Immature natural killer cell (primary cell): ENCODE measurements at regions not wholly inside any gene's neighbourhood (a gene's known extent, or its start where the extent isn't known, plus 50 kb on each side); places are given as distances from the start of the nearest gene placed in this dataset.

Source experiments
- DNase-seq, 3 donors: peaks; one replicate each; pipeline ENCODE4 v3.0.0; 2022; ENCODE audit warnings: mixed read lengths in 1 of 3
- H3K27ac Mint-ChIP-seq, 6 donors: one replicate each; pipeline ENCODE4 v1.8.0; 2020; ENCODE audit warnings: mixed read lengths in 6 of 6, mild to moderate bottlenecking in 5 of 6, inconsistent platforms in 4 of 6, moderate library complexity in 3 of 6
- H3K27me3 Mint-ChIP-seq, 3 donors: one replicate each; pipeline ENCODE4 v1.8.0; 2020 to 2021; ENCODE audit warnings: low read depth in 3 of 3, mild to moderate bottlenecking in 3 of 3, mixed read lengths in 3 of 3, moderate library complexity in 3 of 3, inconsistent platforms in 1 of 3
- H3K36me3 Mint-ChIP-seq, 3 donors: one replicate each; pipeline ENCODE4 v1.8.0; 2020; ENCODE audit warnings: mixed read lengths in 3 of 3, inconsistent platforms in 2 of 3, mild to moderate bottlenecking in 2 of 3
- H3K4me1 Mint-ChIP-seq, 2 donors: one replicate each; pipeline ENCODE4 v1.8.0; 2020; ENCODE audit warnings: inconsistent platforms in 2 of 2, mild to moderate bottlenecking in 2 of 2, mixed read lengths in 2 of 2, moderate library complexity in 1 of 2
- H3K4me3 Mint-ChIP-seq, 5 donors: one replicate each; pipeline ENCODE4 v1.8.0; 2020; ENCODE audit warnings: mild to moderate bottlenecking in 5 of 5, mixed read lengths in 5 of 5, inconsistent platforms in 3 of 5, moderate library complexity in 3 of 5
- H3K9me3 Mint-ChIP-seq, 6 donors: one replicate each; pipeline ENCODE4 v1.8.0; 2020; ENCODE audit warnings: mild to moderate bottlenecking in 6 of 6, mixed read lengths in 6 of 6, inconsistent platforms in 4 of 6, moderate library complexity in 3 of 6

- no peaks in the 10 kb centered on the region for H3K36me3 Mint-ChIP-seq
- peaks cover 0 to 4% (median 1%) of the 10 kb centered on the region in 3 donors for H3K27me3 Mint-ChIP-seq
- H3K9me3 Mint-ChIP-seq = peaks cover 2 to 49% (median 5%) of the 10 kb centered on the region in 6 donors
- no peak overlapping the region for H3K27ac Mint-ChIP-seq
- H3K4me1 Mint-ChIP-seq = no peaks in the 10 kb centered on the region
- no peak overlapping the region for H3K4me3 Mint-ChIP-seq
- DNase-seq = no peak
These were observed 384.8 kb downstream of the BMP4 start for GRCh38 chr14:53571641-53572328.

- Mint-ChIP-seq H3K27me3 (peaks cover 0 to 4% (median 1%) of the 10 kb centered on the region in 3 donors), H3K27ac (no peak overlapping the region), H3K4me1 (no peaks in the 10 kb centered on the region), H3K4me3 (no peak overlapping the region), H3K36me3 (no peaks in the 10 kb centered on the region), H3K9me3 (peaks cover 2 to 43% (median 4%) of the 10 kb centered on the region in 6 donors)
- DNase-seq = no peak
These were observed 385.9 kb downstream of the BMP4 start for GRCh38 chr14:53570411-53571387.

GRCh38 chr14:53569446-53569845, 387.2 kb downstream of the BMP4 start:
- no peak for DNase-seq
- Mint-ChIP-seq H3K27me3 (peaks cover 0 to 4% (median 1%) of the 10 kb centered on the region in 3 donors), H3K9me3 (peaks cover 2 to 34% (median 4%) of the 10 kb centered on the region in 6 donors), H3K4me1 (no peaks in the 10 kb centered on the region), H3K27ac (no peak overlapping the region), H3K36me3 (no peaks in the 10 kb centered on the region), H3K4me3 (no peak overlapping the region)

- no peak for DNase-seq
- no peaks in the 10 kb centered on the region for H3K4me1 Mint-ChIP-seq
- peaks cover 2 to 36% (median 10%) of the 10 kb centered on the region in 6 donors for H3K9me3 Mint-ChIP-seq
- H3K4me3 Mint-ChIP-seq = no peak overlapping the region
- no peaks in the 10 kb centered on the region for H3K36me3 Mint-ChIP-seq
- H3K27ac Mint-ChIP-seq = no peak overlapping the region
- peaks cover 0 to 4% (median 3%) of the 10 kb centered on the region in 3 donors for H3K27me3 Mint-ChIP-seq
These were observed 389.3 kb downstream of the BMP4 start for GRCh38 chr14:53567236-53567780.

GRCh38 chr14:53564870-53565269, 391.8 kb downstream of the BMP4 start:
- Mint-ChIP-seq H3K9me3 (peaks cover 2 to 41% (median 13%) of the 10 kb centered on the region in 6 donors), H3K4me3 (no peak overlapping the region), H3K27ac (no peak overlapping the region), H3K27me3 (peaks cover 0 to 3% (median 2%) of the 10 kb centered on the region in 3 donors), H3K4me1 (no peaks in the 10 kb centered on the region), H3K36me3 (peaks cover 0 to 3% (median 0%) of the 10 kb centered on the region in 3 donors)
- no peak for DNase-seq

- peaks cover 0 to 3% (median 2%) of the 10 kb centered on the region in 3 donors for H3K27me3 Mint-ChIP-seq
- H3K4me3 Mint-ChIP-seq = no peak overlapping the region
- H3K4me1 Mint-ChIP-seq = no peaks in the 10 kb centered on the region
- no peak for DNase-seq
- H3K27ac Mint-ChIP-seq = no peak overlapping the region
- peaks cover 2 to 41% (median 13%) of the 10 kb centered on the region in 6 donors for H3K9me3 Mint-ChIP-seq
- H3K36me3 Mint-ChIP-seq = peaks cover 0 to 3% (median 0%) of the 10 kb centered on the region in 3 donors
These were observed 393.0 kb downstream of the BMP4 start for GRCh38 chr14:53563628-53564027.

GRCh38 chr14:53553221-53553620, 400.1 kb upstream of the DDHD1 start:
- H3K4me1 Mint-ChIP-seq = no peaks in the 10 kb centered on the region
- no peak overlapping the region for H3K4me3 Mint-ChIP-seq
- peaks cover 0 to 3% (median 0%) of the 10 kb centered on the region in 3 donors for H3K36me3 Mint-ChIP-seq
- H3K9me3 Mint-ChIP-seq = peaks cover 0 to 35% (median 7%) of the 10 kb centered on the region in 6 donors
- H3K27ac Mint-ChIP-seq = no peak overlapping the region
- H3K27me3 Mint-ChIP-seq = peaks cover 0 to 3% (median 1%) of the 10 kb centered on the region in 3 donors
- no peak for DNase-seq

GRCh38 chr14:53551862-53552261, 398.7 kb upstream of the DDHD1 start:
- no peak for DNase-seq
- no peaks in the 10 kb centered on the region for H3K36me3 Mint-ChIP-seq
- H3K4me1 Mint-ChIP-seq = no peaks in the 10 kb centered on the region
- H3K27me3 Mint-ChIP-seq = peaks cover 0 to 3% (median 1%) of the 10 kb centered on the region in 3 donors
- no peak overlapping the region for H3K4me3 Mint-ChIP-seq
- no peak overlapping the region for H3K27ac Mint-ChIP-seq
- H3K9me3 Mint-ChIP-seq = peaks cover 0 to 24% (median 4%) of the 10 kb centered on the region in 6 donors

GRCh38 chr14:53550776-53551175, 397.7 kb upstream of the DDHD1 start:
- no peaks in the 10 kb centered on the region for H3K36me3 Mint-ChIP-seq
- peaks cover 0 to 1% (median 0%) of the 10 kb centered on the region in 3 donors for H3K27me3 Mint-ChIP-seq
- DNase-seq = no peak
- no peak overlapping the region for H3K4me3 Mint-ChIP-seq
- no peaks in the 10 kb centered on the region for H3K4me1 Mint-ChIP-seq
- no peak overlapping the region for H3K27ac Mint-ChIP-seq
- H3K9me3 Mint-ChIP-seq = peaks cover 0 to 24% (median 4%) of the 10 kb centered on the region in 6 donors

- Mint-ChIP-seq H3K36me3 (no peaks in the 10 kb centered on the region), H3K9me3 (peaks cover 0 to 24% (median 4%) of the 10 kb centered on the region in 6 donors), H3K4me3 (no peak overlapping the region)
These were observed 396.8 kb upstream of the DDHD1 start for GRCh38 chr14:53549956-53550355.

GRCh38 chr14:53547593-53547992, 394.5 kb upstream of the DDHD1 start:
- no peak overlapping the region for H3K4me3 Mint-ChIP-seq
- H3K27me3 Mint-ChIP-seq = peaks cover 0 to 4% (median 0%) of the 10 kb centered on the region in 3 donors
- peaks cover 0 to 24% (median 4%) of the 10 kb centered on the region in 6 donors for H3K9me3 Mint-ChIP-seq
- no peaks in the 10 kb centered on the region for H3K36me3 Mint-ChIP-seq
- H3K27ac Mint-ChIP-seq = no peak overlapping the region
- DNase-seq = no peak
- H3K4me1 Mint-ChIP-seq = no peaks in the 10 kb centered on the region

More at GRCh38 chr14:53549956-53550355, 396.8 kb upstream of the DDHD1 start:
- H3K4me1 Mint-ChIP-seq = no peaks in the 10 kb centered on the region
- H3K27ac Mint-ChIP-seq = no peak overlapping the region
- no peaks in the 10 kb centered on the region for H3K27me3 Mint-ChIP-seq
- DNase-seq = no peak

GRCh38 chr14:53545217-53545616, 392.1 kb upstream of the DDHD1 start:
- Mint-ChIP-seq H3K9me3 (peaks cover 0 to 10% (median 2%) of the 10 kb centered on the region in 6 donors), H3K27ac (no peak overlapping the region), H3K4me3 (no peak overlapping the region), H3K4me1 (no peaks in the 10 kb centered on the region), H3K27me3 (peaks cover 0 to 4% (median 2%) of the 10 kb centered on the region in 3 donors), H3K36me3 (no peaks in the 10 kb centered on the region)
- DNase-seq = no peak

- Mint-ChIP-seq H3K27me3 (peaks cover 0 to 4% (median 2%) of the 10 kb centered on the region in 3 donors), H3K36me3 (no peaks in the 10 kb centered on the region), H3K4me3 (no peak overlapping the region), H3K4me1 (no peaks in the 10 kb centered on the region), H3K27ac (no peak overlapping the region), H3K9me3 (peaks cover 0 to 6% (median 0%) of the 10 kb centered on the region in 6 donors)
- DNase-seq = no peak
These were observed 389.6 kb upstream of the DDHD1 start for GRCh38 chr14:53542732-53543131.
